Brain pericyte (primary cell): ENCODE measurements at regions not wholly inside any gene's neighbourhood (a gene's known extent, or its start where the extent isn't known, plus 50 kb on each side); places are given as distances from the start of the nearest gene placed in this dataset.
"Not testable (repeated sequence)": the region's sequence is repeated elsewhere in the genome, so short reads cannot be mapped to it uniquely, and the experiment has no call there.

ENCODE experiments used
- DNase-seq: peaks from one replicate; pipeline ENCODE4 v3.0.0-alpha.2; 2012; ENCODE audit warnings: low read depth, low spot score

GRCh38 chr5:82499725-82500244, 221.6 kb upstream of the RPS23 start:
- no peak for DNase-seq

GRCh38 chr5:82497242-82497641, 219.1 kb upstream of the RPS23 start:
- DNase-seq, result no peak

- DNase-seq, result no peak
Observed at GRCh38 chr5:82494942-82495341, 216.8 kb upstream of the RPS23 start.

- no peak for DNase-seq
Observed at GRCh38 chr5:82493221-82493620, 215.1 kb upstream of the RPS23 start.

GRCh38 chr5:82491397-82491796, 213.2 kb upstream of the RPS23 start:
- no peak for DNase-seq

GRCh38 chr5:82489683-82490082, 211.5 kb upstream of the RPS23 start:
- DNase-seq, result no peak

GRCh38 chr5:82487131-82487530, 209.0 kb upstream of the RPS23 start:
- DNase-seq, result no peak

- DNase-seq, result no peak
Observed at GRCh38 chr5:82480331-82480730, 202.2 kb upstream of the RPS23 start.

- no peak for DNase-seq
Observed at GRCh38 chr5:82476155-82476554, 198.0 kb upstream of the RPS23 start.

GRCh38 chr5:82473262-82473661, 195.1 kb upstream of the RPS23 start:
- DNase-seq, result no peak

- DNase-seq, result no peak
Observed at GRCh38 chr5:82470185-82470994, 192.2 kb upstream of the RPS23 start.

GRCh38 chr5:82466986-82467561, 188.9 kb upstream of the RPS23 start:
- peak; percentile 16 for DNase-seq

GRCh38 chr5:82465235-82465634, 187.1 kb upstream of the RPS23 start:
- DNase-seq, result no peak

GRCh38 chr5:82459626-82460025, 181.5 kb upstream of the RPS23 start:
- no peak for DNase-seq

- DNase-seq, result not testable (repeated sequence)
Observed at GRCh38 chr5:82455317-82455716, 177.2 kb upstream of the RPS23 start.

- no peak for DNase-seq
Observed at GRCh38 chr5:82448374-82448773, 170.2 kb upstream of the RPS23 start.

GRCh38 chr5:82447913-82448312, 169.8 kb upstream of the RPS23 start:
- DNase-seq, result no peak

- no peak for DNase-seq
Observed at GRCh38 chr5:82446809-82447208, 168.7 kb upstream of the RPS23 start.

- DNase-seq, result no peak
Observed at GRCh38 chr5:82445726-82446335, 167.7 kb upstream of the RPS23 start.

GRCh38 chr5:82439750-82440445, 161.7 kb upstream of the RPS23 start:
- DNase-seq, result no peak

GRCh38 chr5:82437565-82437964, 159.4 kb upstream of the RPS23 start:
- DNase-seq, result not testable (repeated sequence)

GRCh38 chr5:82436291-82436690, 158.1 kb upstream of the RPS23 start:
- no peak for DNase-seq
